PC-3 (cell line): ENCODE measurements at regions not wholly inside any gene's neighbourhood (a gene's known extent, or its start where the extent isn't known, plus 50 kb on each side); places are given as distances from the start of the nearest gene placed in this dataset.

Experiments used
- ATAC-seq: fragments of 200-7000 bp; cut with Tn5 transposase; 2 replicates; pipeline ENCODE4 v1.9.1; 2020; ENCODE audit warnings: mild to moderate bottlenecking, moderate library complexity
- BruUV-seq: library from RNA; stranded (reverse); fragments of 400-500 nt; replicated peaks from 2 replicates; lab custom pipeline; 2021; lab: Mats Ljungman, UMichigan
- CTCF ChIA-PET: fragments of 300-600 bp; sonication (Branson Sonifier 250); formaldehyde crosslinking; loops from one replicate; lab custom pipeline; 2022; ENCODE audit warnings: antibody characterized with exemption; lab: Charles Lee
- POLR2A ChIA-PET: fragments of 300-600 bp; sonication (Branson Sonifier 250); formaldehyde crosslinking; loops from one replicate; lab custom pipeline; 2022; ENCODE audit warnings: antibody characterized with exemption; ENCODE audit not compliant: unreplicated experiment; lab: Charles Lee
- DNase-seq: peaks from one replicate; pipeline ENCODE4 v3.0.0-alpha.2; 2015
- H2AFZ ChIP-seq: fragments of 300-600 bp; sonication (generic); 2 replicates; pipeline ENCODE4 v1.6.0; 2016; ENCODE audit warnings: antibody characterized with exemption, low read length
- H3F3A ChIP-seq: fragments of 300-600 bp; sonication (generic); one replicate; pipeline ENCODE4 v1.6.0; 2017; ENCODE audit warnings: antibody characterized with exemption, low read length, control low read depth, mild to moderate bottlenecking; ENCODE audit not compliant: unreplicated experiment
- H3K27ac ChIP-seq: fragments of 300-600 bp; sonication (generic); 2 replicates; pipeline ENCODE4 v1.5.1; 2016; ENCODE audit warnings: mild to moderate bottlenecking, low read length
- H3K27me3 ChIP-seq: fragments of 300-600 bp; sonication (generic); 2 replicates; pipeline ENCODE4 v1.6.1; 2016; ENCODE audit warnings: low read length, mixed read lengths
- H3K36me3 ChIP-seq: fragments of 300-600 bp; sonication (generic); 2 replicates; pipeline ENCODE4 v1.6.1; 2016; ENCODE audit warnings: low read depth, mixed run types, low read length, mixed read lengths
- H3K4me1 ChIP-seq: fragments of 300-600 bp; sonication (generic); 2 replicates; pipeline ENCODE4 v1.5.1; 2016; ENCODE audit warnings: low read length; ENCODE audit not compliant: insufficient read depth
- H3K4me2 ChIP-seq: fragments of 300-600 bp; sonication (generic); 2 replicates; pipeline ENCODE4 v1.6.0; 2016; ENCODE audit warnings: low read length
- H3K4me3 ChIP-seq: fragments of 300-600 bp; sonication (generic); 2 replicates; pipeline ENCODE4 v1.5.1; 2016; ENCODE audit warnings: mild to moderate bottlenecking, low read length, mixed read lengths
- H3K79me2 ChIP-seq: fragments of 300-600 bp; sonication (generic); 2 replicates; pipeline ENCODE4 v1.6.1; 2017; ENCODE audit warnings: low read length, mixed read lengths
- H3K9ac ChIP-seq: fragments of 300-600 bp; sonication (generic); 2 replicates; pipeline ENCODE4 v1.6.0; 2016; ENCODE audit warnings: mild to moderate bottlenecking, low read length
- H3K9me2 ChIP-seq: fragments of 300-600 bp; sonication (generic); replicated peaks from 2 replicates; pipeline ENCODE4 v1.6.1; 2016; ENCODE audit warnings: mixed run types, low read length, mixed read lengths
- H3K9me3 ChIP-seq: fragments of 300-600 bp; sonication (generic); 2 replicates; pipeline ENCODE4 v1.6.1; 2016; ENCODE audit warnings: low read length, mixed read lengths
- H4K20me1 ChIP-seq: fragments of 300-600 bp; sonication (generic); 2 replicates; pipeline ENCODE4 v1.6.1; 2016; ENCODE audit warnings: low read length, mixed read lengths
- EZH2 ChIP-seq: fragments of 300-600 bp; sonication (generic); IDR thresholded peaks from one replicate; pipeline ENCODE4 v1.6.1; 2017; ENCODE audit warnings: antibody characterized with exemption, mild to moderate bottlenecking, low read length; ENCODE audit not compliant: unreplicated experiment
- EZH2phosphoT487 ChIP-seq: fragments of 300-600 bp; sonication (generic); IDR thresholded peaks from 2 replicates; pipeline ENCODE4 v1.6.1; 2018; ENCODE audit warnings: mild to moderate bottlenecking, antibody characterized with exemption, low read length, borderline replicate concordance
- intact Hi-C: fragments of 100-400 bp; cut with micrococcal nuclease; formaldehyde crosslinking; loops from 2 replicates; pipeline ENCODE4 v1.9.0; 2023
- TF ChIP-seq, protein P1 (sequence below): fragments of 300-600 bp; sonication (generic); conservative IDR thresholded peaks from 2 replicates; pipeline ENCODE4 v1.5.1; 2017; ENCODE audit warnings: antibody characterized with exemption, low read depth, mild to moderate bottlenecking, low read length

DNA sequence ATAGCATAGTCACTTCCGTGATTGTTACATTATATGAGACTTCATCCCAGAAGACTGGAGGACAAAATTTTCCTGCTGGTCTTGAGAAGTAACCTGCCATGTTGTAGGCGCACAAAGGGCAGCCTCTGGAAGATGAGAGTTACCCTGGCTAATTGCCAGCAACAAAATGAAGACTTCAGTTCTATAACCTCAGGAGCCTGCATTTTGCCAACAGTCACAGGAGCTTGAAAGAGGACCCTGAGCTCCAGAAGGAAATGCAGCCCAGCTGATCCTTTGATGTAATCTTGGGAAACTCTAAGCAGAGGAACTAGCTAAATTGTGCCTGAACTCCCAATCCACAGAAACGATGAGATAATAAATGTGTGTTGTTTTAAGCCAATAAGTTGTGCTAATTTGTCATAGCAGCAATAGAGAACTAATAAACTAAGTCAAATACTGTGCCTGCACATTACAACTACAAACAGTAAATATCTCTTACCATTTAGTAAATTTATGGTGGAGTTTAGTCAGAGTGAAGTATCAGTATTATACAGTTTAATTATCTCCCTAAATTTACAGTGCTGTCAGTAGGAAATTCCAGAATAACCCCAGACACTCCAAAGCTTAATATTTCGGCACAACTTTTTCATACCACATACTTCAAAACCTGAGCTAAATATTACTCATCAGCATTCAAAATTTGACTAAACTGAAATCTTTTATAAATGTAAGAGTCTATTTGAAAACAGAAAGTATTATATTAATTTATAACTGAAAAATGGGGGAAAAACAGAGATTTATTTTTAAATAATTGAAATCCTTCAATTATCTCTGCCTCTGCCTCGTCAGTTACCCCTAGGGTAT, 90.1 kb upstream of the MAPK10 start:
- Histone ChIP-seq H3K27ac (no peak overlapping the region), H3K36me3 (no peaks in the 10 kb centered on the region), H3K4me3 (no peak overlapping the region), H3K9me2 (no peaks in the 10 kb centered on the region), H3K4me1 (peaks cover 34% of the 10 kb centered on the region), H3K27me3 (no peaks in the 10 kb centered on the region), H3K79me2 (no peaks in the 10 kb centered on the region), H3F3A (no peaks in the 10 kb centered on the region), H3K9me3 (no peaks in the 10 kb centered on the region), H3K9ac (no peak overlapping the region), H2AFZ (no peak overlapping the region), H3K4me2 (no peak overlapping the region), H4K20me1 (no peaks in the 10 kb centered on the region)
- no peak for DNase-seq
- ChIA-PET CTCF (no interaction called here), POLR2A (no interaction called here)
- TF ChIP-seq EZH2phosphoT487 = no peak
- TF ChIP-seq, protein P1, sequence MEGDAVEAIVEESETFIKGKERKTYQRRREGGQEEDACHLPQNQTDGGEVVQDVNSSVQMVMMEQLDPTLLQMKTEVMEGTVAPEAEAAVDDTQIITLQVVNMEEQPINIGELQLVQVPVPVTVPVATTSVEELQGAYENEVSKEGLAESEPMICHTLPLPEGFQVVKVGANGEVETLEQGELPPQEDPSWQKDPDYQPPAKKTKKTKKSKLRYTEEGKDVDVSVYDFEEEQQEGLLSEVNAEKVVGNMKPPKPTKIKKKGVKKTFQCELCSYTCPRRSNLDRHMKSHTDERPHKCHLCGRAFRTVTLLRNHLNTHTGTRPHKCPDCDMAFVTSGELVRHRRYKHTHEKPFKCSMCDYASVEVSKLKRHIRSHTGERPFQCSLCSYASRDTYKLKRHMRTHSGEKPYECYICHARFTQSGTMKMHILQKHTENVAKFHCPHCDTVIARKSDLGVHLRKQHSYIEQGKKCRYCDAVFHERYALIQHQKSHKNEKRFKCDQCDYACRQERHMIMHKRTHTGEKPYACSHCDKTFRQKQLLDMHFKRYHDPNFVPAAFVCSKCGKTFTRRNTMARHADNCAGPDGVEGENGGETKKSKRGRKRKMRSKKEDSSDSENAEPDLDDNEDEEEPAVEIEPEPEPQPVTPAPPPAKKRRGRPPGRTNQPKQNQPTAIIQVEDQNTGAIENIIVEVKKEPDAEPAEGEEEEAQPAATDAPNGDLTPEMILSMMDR = no peak
- TF ChIP-seq EZH2 = no peak
- no TSS peak for BruUV-seq
- intact Hi-C loops = no loop called here
- ATAC-seq = no peak

DNA sequence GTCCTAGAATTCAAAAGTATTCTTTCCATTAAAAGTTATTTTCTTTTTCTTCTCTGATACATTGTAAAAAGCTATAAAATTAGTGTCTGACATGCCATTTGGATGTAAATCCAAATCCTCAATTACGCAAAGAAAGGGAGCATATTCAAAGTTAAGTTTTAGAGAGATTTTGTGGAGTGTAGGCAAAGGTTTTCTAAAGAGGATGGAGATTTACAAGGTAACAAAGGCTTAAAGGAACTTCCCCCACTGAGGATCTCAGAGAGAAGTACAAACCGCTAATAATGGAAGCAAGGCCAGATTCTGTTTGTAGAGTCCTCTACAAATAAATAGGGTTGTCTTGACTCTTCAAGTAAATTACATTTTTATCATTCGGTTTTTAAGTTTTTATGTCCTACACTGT, 91.0 kb upstream of the MAPK10 start:
- no peak overlapping the region for H3K9ac ChIP-seq
- H3K4me2 ChIP-seq = no peak overlapping the region
- H3K79me2 ChIP-seq = no peaks in the 10 kb centered on the region
- DNase-seq (no peak), ATAC-seq (no peak)
- H3K27me3 ChIP-seq = no peaks in the 10 kb centered on the region
- H3K9me2 ChIP-seq = no peaks in the 10 kb centered on the region
- no peaks in the 10 kb centered on the region for H3K9me3 ChIP-seq
- no peak overlapping the region for H2AFZ ChIP-seq
- TF ChIP-seq EZH2phosphoT487 = no peak
- no peak for TF ChIP-seq EZH2
- TF ChIP-seq, protein P1 = no peak
- no peak overlapping the region for H3K4me3 ChIP-seq
- no peaks in the 10 kb centered on the region for H4K20me1 ChIP-seq
- H3K4me1 ChIP-seq = peaks cover 34% of the 10 kb centered on the region
- H3F3A ChIP-seq = no peaks in the 10 kb centered on the region
- no peaks in the 10 kb centered on the region for H3K36me3 ChIP-seq
- CTCF ChIA-PET = no interaction called here
- intact Hi-C loops = no loop called here
- BruUV-seq = no TSS peak
- no peak overlapping the region for H3K27ac ChIP-seq
- POLR2A ChIA-PET = no interaction called here
